PC-3 (cell line): ENCODE measurements at regions not wholly inside any gene's neighbourhood (a gene's known extent, or its start where the extent isn't known, plus 50 kb on each side); places are given as distances from the start of the nearest gene placed in this dataset.
"Not testable (repeated sequence)": the region's sequence is repeated elsewhere in the genome, so short reads cannot be mapped to it uniquely, and the experiment has no call there.

Experiments used
- ATAC-seq: fragments of 200-7000 bp; cut with Tn5 transposase; 2 replicates; pipeline ENCODE4 v1.9.1; 2020; ENCODE audit warnings: mild to moderate bottlenecking, moderate library complexity
- BruUV-seq: library from RNA; stranded (reverse); fragments of 400-500 nt; replicated peaks from 2 replicates; lab custom pipeline; 2021; lab: Mats Ljungman, UMichigan
- CTCF ChIA-PET: fragments of 300-600 bp; sonication (Branson Sonifier 250); formaldehyde crosslinking; loops from one replicate; lab custom pipeline; 2022; ENCODE audit warnings: antibody characterized with exemption; lab: Charles Lee
- POLR2A ChIA-PET: fragments of 300-600 bp; sonication (Branson Sonifier 250); formaldehyde crosslinking; loops from one replicate; lab custom pipeline; 2022; ENCODE audit warnings: antibody characterized with exemption; ENCODE audit not compliant: unreplicated experiment; lab: Charles Lee
- DNase-seq: peaks from one replicate; pipeline ENCODE4 v3.0.0-alpha.2; 2015
- H2AFZ ChIP-seq: fragments of 300-600 bp; sonication (generic); 2 replicates; pipeline ENCODE4 v1.6.0; 2016; ENCODE audit warnings: antibody characterized with exemption, low read length
- H3F3A ChIP-seq: fragments of 300-600 bp; sonication (generic); one replicate; pipeline ENCODE4 v1.6.0; 2017; ENCODE audit warnings: antibody characterized with exemption, low read length, control low read depth, mild to moderate bottlenecking; ENCODE audit not compliant: unreplicated experiment
- H3K27ac ChIP-seq: fragments of 300-600 bp; sonication (generic); 2 replicates; pipeline ENCODE4 v1.5.1; 2016; ENCODE audit warnings: mild to moderate bottlenecking, low read length
- H3K27me3 ChIP-seq: fragments of 300-600 bp; sonication (generic); 2 replicates; pipeline ENCODE4 v1.6.1; 2016; ENCODE audit warnings: low read length, mixed read lengths
- H3K36me3 ChIP-seq: fragments of 300-600 bp; sonication (generic); 2 replicates; pipeline ENCODE4 v1.6.1; 2016; ENCODE audit warnings: low read depth, mixed run types, low read length, mixed read lengths
- H3K4me1 ChIP-seq: fragments of 300-600 bp; sonication (generic); 2 replicates; pipeline ENCODE4 v1.5.1; 2016; ENCODE audit warnings: low read length; ENCODE audit not compliant: insufficient read depth
- H3K4me2 ChIP-seq: fragments of 300-600 bp; sonication (generic); 2 replicates; pipeline ENCODE4 v1.6.0; 2016; ENCODE audit warnings: low read length
- H3K4me3 ChIP-seq: fragments of 300-600 bp; sonication (generic); 2 replicates; pipeline ENCODE4 v1.5.1; 2016; ENCODE audit warnings: mild to moderate bottlenecking, low read length, mixed read lengths
- H3K79me2 ChIP-seq: fragments of 300-600 bp; sonication (generic); 2 replicates; pipeline ENCODE4 v1.6.1; 2017; ENCODE audit warnings: low read length, mixed read lengths
- H3K9ac ChIP-seq: fragments of 300-600 bp; sonication (generic); 2 replicates; pipeline ENCODE4 v1.6.0; 2016; ENCODE audit warnings: mild to moderate bottlenecking, low read length
- H3K9me2 ChIP-seq: fragments of 300-600 bp; sonication (generic); replicated peaks from 2 replicates; pipeline ENCODE4 v1.6.1; 2016; ENCODE audit warnings: mixed run types, low read length, mixed read lengths
- H3K9me3 ChIP-seq: fragments of 300-600 bp; sonication (generic); 2 replicates; pipeline ENCODE4 v1.6.1; 2016; ENCODE audit warnings: low read length, mixed read lengths
- H4K20me1 ChIP-seq: fragments of 300-600 bp; sonication (generic); 2 replicates; pipeline ENCODE4 v1.6.1; 2016; ENCODE audit warnings: low read length, mixed read lengths
- intact Hi-C: fragments of 100-400 bp; cut with micrococcal nuclease; formaldehyde crosslinking; loops from 2 replicates; pipeline ENCODE4 v1.9.0; 2023

DNA sequence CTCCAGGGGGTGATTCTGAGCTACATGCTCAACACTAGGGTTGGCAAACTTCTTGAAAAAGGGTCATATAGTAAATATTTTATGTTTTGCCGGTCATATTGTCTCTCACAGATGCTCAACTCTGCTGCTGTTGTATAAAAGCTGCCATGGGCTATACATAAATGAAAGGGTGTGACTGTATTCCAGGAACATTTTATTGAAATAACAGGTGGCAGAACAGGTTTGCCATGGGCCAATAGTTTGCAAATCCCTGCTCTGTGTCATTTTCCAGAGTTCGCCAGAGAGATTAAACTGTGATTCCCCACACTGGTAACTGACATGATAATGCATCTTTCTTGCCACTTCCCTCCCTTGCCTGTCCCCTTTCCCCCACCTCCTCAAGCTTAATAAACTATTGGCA is 144.1 kb downstream of the NPIPA8 start:
- H3K27ac ChIP-seq, H4K20me1 ChIP-seq, H3K27me3 ChIP-seq, H3K4me3 ChIP-seq, ATAC-seq, H3F3A ChIP-seq, H3K36me3 ChIP-seq, DNase-seq, H3K4me2 ChIP-seq, intact Hi-C loops, POLR2A ChIA-PET, H3K4me1 ChIP-seq, H3K9ac ChIP-seq, H3K79me2 ChIP-seq, H3K9me3 ChIP-seq, H2AFZ ChIP-seq, H3K9me2 ChIP-seq, BruUV-seq, CTCF ChIA-PET: not testable (repeated sequence)

GRCh38 chr16:18190179-18190578 is 146.4 kb downstream of the NPIPA8 start:
- DNase-seq, H3K79me2 ChIP-seq, H2AFZ ChIP-seq, POLR2A ChIA-PET, H3K9me2 ChIP-seq, H3K36me3 ChIP-seq, H3K27me3 ChIP-seq, BruUV-seq, H4K20me1 ChIP-seq, H3K4me3 ChIP-seq, H3K4me2 ChIP-seq, H3F3A ChIP-seq, intact Hi-C loops, H3K27ac ChIP-seq, H3K9me3 ChIP-seq, H3K9ac ChIP-seq, ATAC-seq, CTCF ChIA-PET, H3K4me1 ChIP-seq: not testable (repeated sequence)

GRCh38 chr16:18184755-18185154 is 151.8 kb downstream of the NPIPA8 start:
- H3K4me1 ChIP-seq, H4K20me1 ChIP-seq, H3K27me3 ChIP-seq, H3K9me2 ChIP-seq, DNase-seq, H3K79me2 ChIP-seq, BruUV-seq, H3K9me3 ChIP-seq, H3K4me2 ChIP-seq, H3K9ac ChIP-seq, POLR2A ChIA-PET, CTCF ChIA-PET, ATAC-seq, H3K27ac ChIP-seq, H3K4me3 ChIP-seq, intact Hi-C loops, H3K36me3 ChIP-seq, H2AFZ ChIP-seq, H3F3A ChIP-seq: not testable (repeated sequence)

GRCh38 chr16:18181028-18181427 is 155.5 kb downstream of the NPIPA8 start:
- BruUV-seq, CTCF ChIA-PET: not testable (repeated sequence)

DNA sequence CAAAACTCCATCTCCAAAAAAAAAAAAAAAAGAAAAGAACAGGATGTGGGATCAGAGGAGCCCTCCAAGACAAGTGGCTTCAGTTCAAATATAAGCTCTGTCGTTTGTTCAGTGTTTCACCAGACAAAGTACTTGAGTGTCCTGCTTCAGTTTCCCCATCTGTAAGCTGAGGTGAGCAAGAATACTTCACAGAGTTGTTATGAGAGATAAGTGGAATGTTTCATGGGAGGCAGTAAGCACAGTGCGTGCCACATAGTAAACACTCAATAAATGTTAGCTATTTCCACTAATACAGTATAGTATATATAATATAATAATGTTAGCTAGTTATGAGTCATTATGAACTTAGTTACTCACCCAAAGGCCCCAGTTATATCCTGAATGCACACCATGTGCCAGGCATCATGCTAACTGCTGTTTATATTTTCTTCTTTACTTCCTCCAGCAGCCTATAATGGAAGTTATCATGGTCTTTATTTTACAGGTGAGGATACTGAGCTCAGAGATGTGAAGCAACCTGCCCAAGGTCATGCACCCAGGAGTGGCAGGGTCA is 162.5 kb downstream of the NPIPA8 start:
- H3K9ac ChIP-seq, H3F3A ChIP-seq, H3K79me2 ChIP-seq, intact Hi-C loops, H4K20me1 ChIP-seq, H3K4me2 ChIP-seq, H3K4me1 ChIP-seq, BruUV-seq, H2AFZ ChIP-seq, H3K9me2 ChIP-seq, CTCF ChIA-PET, H3K27ac ChIP-seq, H3K4me3 ChIP-seq, H3K27me3 ChIP-seq, ATAC-seq, H3K36me3 ChIP-seq, POLR2A ChIA-PET, H3K9me3 ChIP-seq: not testable (repeated sequence)
- DNase-seq, result peak; percentile 3

More at GRCh38 chr16:18181028-18181427, 155.5 kb downstream of the NPIPA8 start:
- H3K79me2 ChIP-seq, H3F3A ChIP-seq, H3K27me3 ChIP-seq, H3K4me1 ChIP-seq, H3K36me3 ChIP-seq, DNase-seq, H2AFZ ChIP-seq, POLR2A ChIA-PET, H4K20me1 ChIP-seq, H3K4me3 ChIP-seq, H3K9me3 ChIP-seq, H3K4me2 ChIP-seq, H3K9me2 ChIP-seq, H3K27ac ChIP-seq, intact Hi-C loops, ATAC-seq, H3K9ac ChIP-seq: not testable (repeated sequence)

DNA sequence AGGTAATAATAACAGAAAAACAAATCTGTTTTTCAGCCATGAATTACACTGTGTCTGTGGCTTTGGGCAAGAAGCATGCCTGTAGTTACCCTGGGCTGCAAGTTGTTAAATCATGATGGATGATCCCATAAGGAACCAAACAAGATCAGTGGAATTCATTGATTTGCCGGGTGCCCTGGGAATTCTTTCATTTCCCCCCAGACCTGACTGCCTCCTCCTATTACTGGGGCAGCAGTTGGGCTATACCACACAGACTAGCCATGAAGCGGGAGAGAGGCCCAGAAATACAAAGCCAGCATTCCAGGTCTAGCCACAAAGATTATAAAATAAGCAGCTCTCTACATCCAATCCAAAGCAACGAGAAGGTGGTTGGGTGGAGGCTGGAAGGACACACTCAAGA is 174.2 kb downstream of the NPIPA8 start:
- CTCF ChIA-PET, H3K4me3 ChIP-seq: not testable (repeated sequence)

DNA sequence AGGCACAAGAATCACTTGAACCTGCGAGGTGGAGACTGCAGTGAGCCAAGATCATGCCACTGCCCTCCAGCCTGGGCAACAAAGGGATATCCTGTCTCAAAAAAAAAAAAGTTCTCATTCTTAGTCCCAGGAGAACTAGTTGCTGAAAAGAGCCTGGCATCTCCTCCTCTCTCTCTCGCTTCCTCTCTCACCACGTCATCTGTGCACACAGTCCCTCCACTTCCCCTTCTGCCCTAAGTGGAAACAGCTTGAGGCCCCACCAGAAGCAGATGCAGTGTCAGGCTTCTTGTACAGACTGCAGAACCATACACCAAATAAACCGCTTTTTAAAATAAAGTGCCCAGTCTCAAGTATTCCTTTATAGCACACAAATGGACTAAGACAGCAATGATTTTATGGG is 175.3 kb downstream of the NPIPA8 start:
- H3K4me2 ChIP-seq, H3K9me2 ChIP-seq, H3K4me1 ChIP-seq, POLR2A ChIA-PET, H3K27ac ChIP-seq, H3K9me3 ChIP-seq, H3K4me3 ChIP-seq, intact Hi-C loops, H2AFZ ChIP-seq, ATAC-seq, H3K9ac ChIP-seq, BruUV-seq, H3F3A ChIP-seq, H4K20me1 ChIP-seq, H3K36me3 ChIP-seq, DNase-seq, H3K79me2 ChIP-seq, CTCF ChIA-PET, H3K27me3 ChIP-seq: not testable (repeated sequence)

More for the DNA sequence above, 174.2 kb downstream of the NPIPA8 start:
- H3K9me2 ChIP-seq, H3F3A ChIP-seq, ATAC-seq, H4K20me1 ChIP-seq, H3K4me1 ChIP-seq, H3K79me2 ChIP-seq, H2AFZ ChIP-seq, POLR2A ChIA-PET, H3K9ac ChIP-seq, BruUV-seq, DNase-seq, intact Hi-C loops, H3K9me3 ChIP-seq, H3K27ac ChIP-seq, H3K36me3 ChIP-seq, H3K4me2 ChIP-seq, H3K27me3 ChIP-seq: not testable (repeated sequence)
